MCF 10A (cell line): ENCODE measurements at regions not wholly inside any gene's neighbourhood (a gene's known extent, or its start where the extent isn't known, plus 50 kb on each side); places are given as distances from the start of the nearest gene placed in this dataset.

ENCODE experiments used
- BruUV-seq: library from RNA; stranded (reverse); fragments of 400-500 nt; replicated peaks from 2 replicates; lab custom pipeline; 2021; lab: Mats Ljungman, UMichigan
- CTCF ChIA-PET: fragments of 300-600 bp; sonication (Branson Sonifier 250); formaldehyde crosslinking; extraction: SDS; loops from one replicate; lab custom pipeline; 2021; ENCODE audit warnings: antibody characterized with exemption, inconsistent platforms; lab: Yijun Ruan, JAX
- POLR2A ChIA-PET: fragments of 300-600, 350-650 bp; sonication (Branson Sonifier 250); formaldehyde crosslinking; extraction: SDS; loops from one replicate; lab custom pipeline; 2020; ENCODE audit warnings: antibody characterized with exemption, inconsistent platforms; lab: Yijun Ruan, JAX
- DNase-seq: peaks from one replicate; pipeline ENCODE4 v3.0.0-alpha.2; 2018; ENCODE audit not compliant: unreplicated experiment
- H3K27ac Mint-ChIP-seq: one replicate; pipeline ENCODE4 v1.8.0; 2022; ENCODE audit warnings: mild to moderate bottlenecking, low read depth, mixed read lengths; ENCODE audit not compliant: unreplicated experiment
- H3K27me3 Mint-ChIP-seq: one replicate; pipeline ENCODE4 v1.8.0; 2022; ENCODE audit warnings: mixed read lengths; ENCODE audit not compliant: insufficient read depth, unreplicated experiment
- H3K36me3 Mint-ChIP-seq: one replicate; pipeline ENCODE4 v1.8.0; 2022; ENCODE audit warnings: mild to moderate bottlenecking, moderate library complexity, mixed read lengths; ENCODE audit not compliant: insufficient read depth, unreplicated experiment
- H3K4me1 Mint-ChIP-seq: one replicate; pipeline ENCODE4 v1.8.0; 2022; ENCODE audit warnings: mixed read lengths; ENCODE audit not compliant: insufficient read depth, unreplicated experiment
- H3K4me3 Mint-ChIP-seq: one replicate; pipeline ENCODE4 v1.8.0; 2022; ENCODE audit warnings: mild to moderate bottlenecking, moderate library complexity, mixed read lengths; ENCODE audit not compliant: unreplicated experiment
- H3K9me3 Mint-ChIP-seq: one replicate; pipeline ENCODE4 v1.8.0; 2022; ENCODE audit warnings: mixed read lengths; ENCODE audit not compliant: unreplicated experiment
- CTCF ChIP-seq: fragments of 200-600 bp; IDR thresholded peaks from one replicate; pipeline ENCODE4 v1.8.0; 2022; ENCODE audit warnings: antibody characterized with exemption, mild to moderate bottlenecking; ENCODE audit not compliant: unreplicated experiment
- intact Hi-C: fragments of 100-400 bp; cut with micrococcal nuclease; formaldehyde crosslinking; loops from 2 replicates; pipeline ENCODE4 v1.14.1; 2022

GRCh38 chr9:22240619-22241018 is 206.0 kb upstream of the DMRTA1 start:
- H3K9me3 Mint-ChIP-seq: no peaks in the 10 kb centered on the region
- CTCF ChIA-PET: interaction anchor here (0.6 to 3.4 kb wide), 2 partner anchors 532 to 775 kb away, joined by 3 to 21 read pairs; no protein-coding TSS in a partner anchor
- intact Hi-C loops: loop anchor here (5.0 to 10.0 kb wide), 3 partner anchors 776 to 986 kb away; no protein-coding TSS in a partner anchor
- H3K36me3 Mint-ChIP-seq: no peaks in the 10 kb centered on the region
- TF ChIP-seq CTCF: no peak
- no peaks in the 10 kb centered on the region for H3K27me3 Mint-ChIP-seq
- peaks cover 37% of the 10 kb centered on the region for H3K4me1 Mint-ChIP-seq
- POLR2A ChIA-PET: interaction anchor here (0.9 to 1.7 kb wide), 3 partner anchors 82 to 681 kb away, joined by 4 to 8 read pairs (median 5); no protein-coding TSS in a partner anchor
- peak; percentile 54 for DNase-seq
- BruUV-seq: no TSS peak
- H3K4me3 Mint-ChIP-seq: peak overlapping the region; percentile 19
- peak overlapping the region; percentile 86 for H3K27ac Mint-ChIP-seq

GRCh38 chr9:22241024-22241423 is 205.6 kb upstream of the DMRTA1 start:
- DNase-seq: no peak
- no peak for TF ChIP-seq CTCF
- intact Hi-C loops: loop anchor here (5.0 to 10.0 kb wide), 3 partner anchors 776 to 986 kb away; no protein-coding TSS in a partner anchor
- CTCF ChIA-PET: interaction anchor here (1.1 kb wide), 1 partner anchor 24 kb away, joined by 3 read pairs; no protein-coding TSS in a partner anchor
- H3K9me3 Mint-ChIP-seq: no peaks in the 10 kb centered on the region
- no peak overlapping the region for H3K27ac Mint-ChIP-seq
- H3K36me3 Mint-ChIP-seq: no peaks in the 10 kb centered on the region
- H3K4me3 Mint-ChIP-seq: peak overlapping the region; percentile 19
- H3K27me3 Mint-ChIP-seq: no peaks in the 10 kb centered on the region
- peaks cover 37% of the 10 kb centered on the region for H3K4me1 Mint-ChIP-seq
- BruUV-seq: no TSS peak
- POLR2A ChIA-PET: interaction anchor here (0.7 to 1.1 kb wide), 3 partner anchors 82 to 682 kb away, joined by 3 to 5 read pairs (median 4); no protein-coding TSS in a partner anchor

- Mint-ChIP-seq H3K4me1 (peaks cover 37% of the 10 kb centered on the region), H3K36me3 (no peaks in the 10 kb centered on the region), H3K27me3 (no peaks in the 10 kb centered on the region), H3K27ac (no peak overlapping the region), H3K4me3 (no peak overlapping the region), H3K9me3 (no peaks in the 10 kb centered on the region)
- no peak for DNase-seq
- no TSS peak for BruUV-seq
- CTCF ChIA-PET: interaction anchor here (1.1 kb wide), 1 partner anchor 24 kb away, joined by 3 read pairs; no protein-coding TSS in a partner anchor
- no peak for TF ChIP-seq CTCF
- intact Hi-C loops: loop anchor here (5.0 to 10.0 kb wide), 3 partner anchors 777 to 987 kb away; no protein-coding TSS in a partner anchor
- POLR2A ChIA-PET: interaction anchor here (0.7 to 1.1 kb wide), 3 partner anchors 83 to 682 kb away, joined by 3 to 5 read pairs (median 4); no protein-coding TSS in a partner anchor
Observed at GRCh38 chr9:22241611-22242010, 205.0 kb upstream of the DMRTA1 start.
